ENCODE measurements at regions not wholly inside any gene's neighbourhood (a gene's known extent, or its start where the extent isn't known, plus 50 kb on each side); places are given as distances from the start of the nearest gene placed in this dataset.

GRCh38 chr3:83902787-83903533, 1055.8 kb upstream of the CADM2 start:
- H2BK120ac ChIP-seq (ENCODE audit: low read depth, low read length), result no peak overlapping the region
- no peaks in the 10 kb centered on the region for H3K79me2 ChIP-seq (ENCODE audit: control insufficient read depth, insufficient read depth, low read length)
- H3K18ac ChIP-seq (ENCODE audit: low read length), result no peak overlapping the region
- no peak overlapping the region for H3K27ac ChIP-seq (ENCODE audit: low read depth, low read length)
- no peak for DNase-seq
- H3K4me1 ChIP-seq (ENCODE audit: control insufficient read depth, low read depth, low read length), result no peaks in the 10 kb centered on the region
- no peak overlapping the region for H4K5ac ChIP-seq (ENCODE audit: low read length)
- no peaks in the 10 kb centered on the region for H3K27me3 ChIP-seq (ENCODE audit: insufficient read depth, low read length, poor library complexity)
- no peak overlapping the region for H3K23ac ChIP-seq (ENCODE audit: low read length)
- H3K4me3 ChIP-seq (ENCODE audit: low read length), result no peak overlapping the region
- no peaks in the 10 kb centered on the region for H3K36me3 ChIP-seq (ENCODE audit: control insufficient read depth, insufficient read depth, low read length)
- H2BK5ac ChIP-seq (ENCODE audit: low read length), result no peak overlapping the region
- no peak overlapping the region for H2AK5ac ChIP-seq (ENCODE audit: low read length)
- H3K9ac ChIP-seq (ENCODE audit: low read length), result no peak overlapping the region
- no peaks in the 10 kb centered on the region for H3K79me1 ChIP-seq (ENCODE audit: low read length)
- H3K4me2 ChIP-seq (ENCODE audit: low read length), result no peak overlapping the region
- no peak overlapping the region for H3K56ac ChIP-seq (ENCODE audit: low read length)
- H2BK15ac ChIP-seq (replicated peaks; ENCODE audit: low read depth), result no peak overlapping the region
- no peak overlapping the region for H3K4ac ChIP-seq (ENCODE audit: low read depth, low read length)
- H4K8ac ChIP-seq (ENCODE audit: low read depth, low read length), result no peak overlapping the region
- no CpG with 5 or more reads among the region's 5 CpGs for WGBS (ENCODE audit: extremely low coverage, insufficient coverage, low lambda C conversion rate)

GRCh38 chr3:83913381-83913780, 1045.4 kb upstream of the CADM2 start:
- Histone ChIP-seq H3K27me3 (ENCODE audit: insufficient read depth, low read length, poor library complexity) (no peaks in the 10 kb centered on the region), H2BK5ac (ENCODE audit: low read length) (no peak overlapping the region), H3K27ac (ENCODE audit: low read depth, low read length) (no peak overlapping the region), H2AK5ac (ENCODE audit: low read length) (no peak overlapping the region), H3K4me3 (ENCODE audit: low read length) (no peak overlapping the region), H3K56ac (ENCODE audit: low read length) (no peak overlapping the region), H2BK15ac (replicated peaks; ENCODE audit: low read depth) (no peak overlapping the region), H3K9ac (ENCODE audit: low read length) (no peak overlapping the region), H4K8ac (ENCODE audit: low read depth, low read length) (no peak overlapping the region), H3K36me3 (ENCODE audit: control insufficient read depth, insufficient read depth, low read length) (no peaks in the 10 kb centered on the region), H3K79me2 (ENCODE audit: control insufficient read depth, insufficient read depth, low read length) (no peaks in the 10 kb centered on the region), H3K4ac (ENCODE audit: low read depth, low read length) (no peak overlapping the region), H3K4me2 (ENCODE audit: low read length) (no peak overlapping the region), H2BK120ac (ENCODE audit: low read depth, low read length) (no peak overlapping the region), H3K23ac (ENCODE audit: low read length) (no peak overlapping the region), H3K4me1 (ENCODE audit: control insufficient read depth, low read depth, low read length) (no peaks in the 10 kb centered on the region), H3K79me1 (ENCODE audit: low read length) (no peaks in the 10 kb centered on the region), H4K5ac (ENCODE audit: low read length) (no peak overlapping the region), H3K18ac (ENCODE audit: low read length) (no peak overlapping the region)
- WGBS (ENCODE audit: extremely low coverage, insufficient coverage, low lambda C conversion rate), result 100% methylated on average over 2 of the region's 4 CpGs
- no peak for DNase-seq

- no peak overlapping the region for H3K56ac ChIP-seq (ENCODE audit: low read length)
- H3K4me1 ChIP-seq (ENCODE audit: control insufficient read depth, low read depth, low read length), result no peaks in the 10 kb centered on the region
- H2BK5ac ChIP-seq (ENCODE audit: low read length), result no peak overlapping the region
- H4K8ac ChIP-seq (ENCODE audit: low read depth, low read length), result no peak overlapping the region
- no peak overlapping the region for H2AK5ac ChIP-seq (ENCODE audit: low read length)
- no peak overlapping the region for H3K27ac ChIP-seq (ENCODE audit: low read depth, low read length)
- H3K79me1 ChIP-seq (ENCODE audit: low read length), result no peaks in the 10 kb centered on the region
- H3K79me2 ChIP-seq (ENCODE audit: control insufficient read depth, insufficient read depth, low read length), result no peaks in the 10 kb centered on the region
- WGBS (ENCODE audit: extremely low coverage, insufficient coverage, low lambda C conversion rate), result no CpG with 5 or more reads among the region's 4 CpGs
- no peak overlapping the region for H3K23ac ChIP-seq (ENCODE audit: low read length)
- no peak overlapping the region for H3K4me3 ChIP-seq (ENCODE audit: low read length)
- H4K5ac ChIP-seq (ENCODE audit: low read length), result no peak overlapping the region
- no peak overlapping the region for H3K9ac ChIP-seq (ENCODE audit: low read length)
- DNase-seq, result no peak
- no peak overlapping the region for H3K4ac ChIP-seq (ENCODE audit: low read depth, low read length)
- H3K18ac ChIP-seq (ENCODE audit: low read length), result no peak overlapping the region
- H3K4me2 ChIP-seq (ENCODE audit: low read length), result no peak overlapping the region
- no peak overlapping the region for H2BK120ac ChIP-seq (ENCODE audit: low read depth, low read length)
- H2BK15ac ChIP-seq (replicated peaks; ENCODE audit: low read depth), result no peak overlapping the region
- H3K36me3 ChIP-seq (ENCODE audit: control insufficient read depth, insufficient read depth, low read length), result no peaks in the 10 kb centered on the region
- H3K27me3 ChIP-seq (ENCODE audit: insufficient read depth, low read length, poor library complexity), result no peaks in the 10 kb centered on the region
These were observed 1032.5 kb upstream of the CADM2 start for GRCh38 chr3:83926291-83926690.

GRCh38 chr3:83928391-83928790, 1030.4 kb upstream of the CADM2 start:
- Histone ChIP-seq H4K8ac (ENCODE audit: low read depth, low read length) (no peak overlapping the region), H3K79me1 (ENCODE audit: low read length) (no peaks in the 10 kb centered on the region), H3K4me3 (ENCODE audit: low read length) (no peak overlapping the region), H3K4me2 (ENCODE audit: low read length) (no peak overlapping the region), H3K27ac (ENCODE audit: low read depth, low read length) (no peak overlapping the region), H2BK15ac (replicated peaks; ENCODE audit: low read depth) (no peak overlapping the region), H2AK5ac (ENCODE audit: low read length) (no peak overlapping the region), H3K36me3 (ENCODE audit: control insufficient read depth, insufficient read depth, low read length) (no peaks in the 10 kb centered on the region), H2BK120ac (ENCODE audit: low read depth, low read length) (no peak overlapping the region), H3K18ac (ENCODE audit: low read length) (no peak overlapping the region), H3K4me1 (ENCODE audit: control insufficient read depth, low read depth, low read length) (no peaks in the 10 kb centered on the region), H3K79me2 (ENCODE audit: control insufficient read depth, insufficient read depth, low read length) (no peaks in the 10 kb centered on the region), H2BK5ac (ENCODE audit: low read length) (no peak overlapping the region), H3K23ac (ENCODE audit: low read length) (no peak overlapping the region), H3K56ac (ENCODE audit: low read length) (no peak overlapping the region), H3K9ac (ENCODE audit: low read length) (no peak overlapping the region), H3K4ac (ENCODE audit: low read depth, low read length) (no peak overlapping the region), H4K5ac (ENCODE audit: low read length) (no peak overlapping the region), H3K27me3 (ENCODE audit: insufficient read depth, low read length, poor library complexity) (no peaks in the 10 kb centered on the region)
- peak; percentile 66 for DNase-seq
- WGBS (ENCODE audit: extremely low coverage, insufficient coverage, low lambda C conversion rate), result no CpG with 5 or more reads among the region's 3 CpGs

- Histone ChIP-seq H3K4me1 (ENCODE audit: control insufficient read depth, low read depth, low read length) (no peaks in the 10 kb centered on the region), H3K23ac (ENCODE audit: low read length) (no peak overlapping the region), H2BK120ac (ENCODE audit: low read depth, low read length) (no peak overlapping the region), H2BK15ac (replicated peaks; ENCODE audit: low read depth) (no peak overlapping the region), H3K4me3 (ENCODE audit: low read length) (no peak overlapping the region), H2BK5ac (ENCODE audit: low read length) (no peak overlapping the region), H3K27ac (ENCODE audit: low read depth, low read length) (no peak overlapping the region), H3K56ac (ENCODE audit: low read length) (no peak overlapping the region), H3K79me1 (ENCODE audit: low read length) (no peaks in the 10 kb centered on the region), H2AK5ac (ENCODE audit: low read length) (no peak overlapping the region), H3K4ac (ENCODE audit: low read depth, low read length) (no peak overlapping the region), H3K27me3 (ENCODE audit: insufficient read depth, low read length, poor library complexity) (no peaks in the 10 kb centered on the region), H4K5ac (ENCODE audit: low read length) (no peak overlapping the region), H3K4me2 (ENCODE audit: low read length) (no peak overlapping the region), H3K18ac (ENCODE audit: low read length) (no peak overlapping the region), H3K9ac (ENCODE audit: low read length) (no peak overlapping the region), H3K36me3 (ENCODE audit: control insufficient read depth, insufficient read depth, low read length) (no peaks in the 10 kb centered on the region), H4K8ac (ENCODE audit: low read depth, low read length) (no peak overlapping the region), H3K79me2 (ENCODE audit: control insufficient read depth, insufficient read depth, low read length) (no peaks in the 10 kb centered on the region)
- WGBS (ENCODE audit: extremely low coverage, insufficient coverage, low lambda C conversion rate), result no CpG with 5 or more reads among the region's 2 CpGs
- DNase-seq, result no peak
These were observed 1029.9 kb upstream of the CADM2 start for GRCh38 chr3:83928903-83929302.

Measured in mesendoderm (in vitro differentiated cells).